DND-41 (cell line): ENCODE measurements at regions not wholly inside any gene's neighbourhood (a gene's known extent, or its start where the extent isn't known, plus 50 kb on each side); places are given as distances from the start of the nearest gene placed in this dataset.

Experiments
- EZH2 ChIP-seq: IDR thresholded peaks from 3 replicates; pipeline ENCODE4 v1.6.1; 2012; ENCODE audit warnings: borderline replicate concordance, low read depth, mild to moderate bottlenecking, moderate library complexity, low read length, inconsistent platforms; ENCODE audit not compliant: severe bottlenecking
- TF ChIP-seq, protein P1 (sequence below): IDR thresholded peaks from 2 replicates; pipeline ENCODE4 v1.5.1; 2012; ENCODE audit warnings: borderline replicate concordance, low read length, moderate library complexity, mild to moderate bottlenecking; ENCODE audit not compliant: poor library complexity, severe bottlenecking; ENCODE audit errors: extremely low read depth

DNA sequence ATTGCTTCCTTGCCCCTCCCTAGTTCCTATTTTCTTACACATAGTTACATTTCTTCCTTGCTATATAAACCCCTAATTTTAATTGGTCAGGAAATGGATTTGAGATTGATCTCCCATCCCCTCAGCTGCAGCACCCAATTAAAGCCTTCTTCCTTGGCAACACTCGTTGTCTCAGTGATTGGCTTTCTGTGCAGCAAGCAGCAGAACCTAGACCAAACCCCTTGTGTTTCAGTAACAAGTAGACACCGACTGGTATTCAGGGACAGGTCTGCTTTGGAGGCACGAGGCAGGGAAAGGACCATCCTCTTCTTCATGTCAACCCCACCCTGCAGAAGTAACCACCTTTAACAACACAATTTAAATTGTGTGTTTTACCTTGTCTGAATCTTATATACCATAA is 152.6 kb downstream of the RPAP3 start:
- TF ChIP-seq, protein P1, sequence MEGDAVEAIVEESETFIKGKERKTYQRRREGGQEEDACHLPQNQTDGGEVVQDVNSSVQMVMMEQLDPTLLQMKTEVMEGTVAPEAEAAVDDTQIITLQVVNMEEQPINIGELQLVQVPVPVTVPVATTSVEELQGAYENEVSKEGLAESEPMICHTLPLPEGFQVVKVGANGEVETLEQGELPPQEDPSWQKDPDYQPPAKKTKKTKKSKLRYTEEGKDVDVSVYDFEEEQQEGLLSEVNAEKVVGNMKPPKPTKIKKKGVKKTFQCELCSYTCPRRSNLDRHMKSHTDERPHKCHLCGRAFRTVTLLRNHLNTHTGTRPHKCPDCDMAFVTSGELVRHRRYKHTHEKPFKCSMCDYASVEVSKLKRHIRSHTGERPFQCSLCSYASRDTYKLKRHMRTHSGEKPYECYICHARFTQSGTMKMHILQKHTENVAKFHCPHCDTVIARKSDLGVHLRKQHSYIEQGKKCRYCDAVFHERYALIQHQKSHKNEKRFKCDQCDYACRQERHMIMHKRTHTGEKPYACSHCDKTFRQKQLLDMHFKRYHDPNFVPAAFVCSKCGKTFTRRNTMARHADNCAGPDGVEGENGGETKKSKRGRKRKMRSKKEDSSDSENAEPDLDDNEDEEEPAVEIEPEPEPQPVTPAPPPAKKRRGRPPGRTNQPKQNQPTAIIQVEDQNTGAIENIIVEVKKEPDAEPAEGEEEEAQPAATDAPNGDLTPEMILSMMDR = no peak
- TF ChIP-seq EZH2 = no peak
